A673 (cell line): ENCODE measurements at regions not wholly inside any gene's neighbourhood (a gene's known extent, or its start where the extent isn't known, plus 50 kb on each side); places are given as distances from the start of the nearest gene placed in this dataset.

Source experiments
- BruUV-seq: library from RNA; stranded (reverse); fragments of 400-500 nt; replicated peaks from 2 replicates; lab custom pipeline; 2021; lab: Mats Ljungman, UMichigan
- CTCF ChIA-PET: fragments of 300-600 bp; sonication (Branson Sonifier 250); formaldehyde crosslinking; loops from one replicate; lab custom pipeline; 2022; ENCODE audit warnings: antibody characterized with exemption; lab: Charles Lee
- POLR2A ChIA-PET: fragments of 300-600 bp; sonication (Branson Sonifier 250); formaldehyde crosslinking; loops from one replicate; lab custom pipeline; 2022; ENCODE audit warnings: antibody characterized with exemption; ENCODE audit not compliant: low non-redundant PET; lab: Charles Lee
- DNase-seq: peaks from one replicate; pipeline ENCODE4 v3.0.0-alpha.2; 2015; ENCODE audit warnings: low spot score
- H3K27ac ChIP-seq: fragments of 200-600 bp; sonication (generic); 2 replicates; pipeline ENCODE4 v1.5.1; 2016; ENCODE audit warnings: mixed run types, low read depth, mild to moderate bottlenecking, mixed read lengths, antibody characterized with exemption, low read length; ENCODE audit not compliant: poor library complexity, severe bottlenecking
- H3K27me3 ChIP-seq: fragments of 200-600 bp; sonication (generic); replicated peaks from 2 replicates; pipeline ENCODE4 v1.6.1; 2017; ENCODE audit warnings: mixed run types, low read depth, mild to moderate bottlenecking, mixed read lengths, antibody characterized with exemption, low read length; ENCODE audit not compliant: insufficient read depth, poor library complexity
- H3K36me3 ChIP-seq: fragments of 200-600 bp; sonication (generic); 2 replicates; pipeline ENCODE4 v1.6.1; 2016; ENCODE audit warnings: mixed run types, mild to moderate bottlenecking, mixed read lengths, antibody characterized with exemption, low read length; ENCODE audit not compliant: insufficient read depth, poor library complexity, severe bottlenecking
- H3K4me1 ChIP-seq: fragments of 200-600 bp; sonication (generic); 2 replicates; pipeline ENCODE4 v1.6.1; 2017; ENCODE audit warnings: mixed run types, mild to moderate bottlenecking, mixed read lengths, antibody characterized with exemption, low read length; ENCODE audit not compliant: insufficient read depth, poor library complexity, severe bottlenecking
- H3K4me3 ChIP-seq: fragments of 200-600 bp; sonication (generic); 2 replicates; pipeline ENCODE4 v1.5.1; 2016; ENCODE audit warnings: low read depth, mixed run types, mild to moderate bottlenecking, mixed read lengths, low read length; ENCODE audit not compliant: poor library complexity, severe bottlenecking
- H3K9me3 ChIP-seq: fragments of 200-600 bp; sonication (generic); 2 replicates; pipeline ENCODE4 v1.6.1; 2016; ENCODE audit warnings: mixed run types, low read depth, mild to moderate bottlenecking, mixed read lengths, antibody characterized with exemption, low read length; ENCODE audit not compliant: poor library complexity, severe bottlenecking
- EZH2 ChIP-seq: fragments of 200-600 bp; sonication (generic); IDR thresholded peaks from 2 replicates; pipeline ENCODE4 v1.6.1; 2017; ENCODE audit warnings: borderline replicate concordance, low read depth, mild to moderate bottlenecking, mixed read lengths, antibody characterized with exemption, low read length; ENCODE audit not compliant: poor library complexity, severe bottlenecking
- intact Hi-C: fragments of 100-400 bp; cut with micrococcal nuclease; formaldehyde crosslinking; loops from one replicate; pipeline ENCODE4 v1.10.0; 2022; ENCODE audit not compliant: unreplicated experiment
- TF ChIP-seq, protein P1 (sequence below): fragments of 300-800, 200-600 bp; sonication (generic); conservative IDR thresholded peaks from 2 replicates; pipeline ENCODE4 v1.5.1; 2017; ENCODE audit warnings: low read depth, mild to moderate bottlenecking, antibody characterized with exemption, low read length, moderate library complexity, mixed read lengths

- intact Hi-C loops, result no loop called here
- Histone ChIP-seq H3K36me3 (no peaks in the 10 kb centered on the region), H3K27ac (no peak overlapping the region), H3K4me3 (no peak overlapping the region), H3K9me3 (no peaks in the 10 kb centered on the region), H3K4me1 (no peaks in the 10 kb centered on the region), H3K27me3 (peaks cover 29% of the 10 kb centered on the region)
- BruUV-seq, result no TSS peak
- ChIA-PET POLR2A (no interaction called here), CTCF (interaction anchor here (0.6 to 1.2 kb wide), 2 partner anchors 137 to 141 kb away, joined by 5 to 9 read pairs; no protein-coding TSS in a partner anchor)
- no peak for TF ChIP-seq EZH2
- TF ChIP-seq, protein P1, sequence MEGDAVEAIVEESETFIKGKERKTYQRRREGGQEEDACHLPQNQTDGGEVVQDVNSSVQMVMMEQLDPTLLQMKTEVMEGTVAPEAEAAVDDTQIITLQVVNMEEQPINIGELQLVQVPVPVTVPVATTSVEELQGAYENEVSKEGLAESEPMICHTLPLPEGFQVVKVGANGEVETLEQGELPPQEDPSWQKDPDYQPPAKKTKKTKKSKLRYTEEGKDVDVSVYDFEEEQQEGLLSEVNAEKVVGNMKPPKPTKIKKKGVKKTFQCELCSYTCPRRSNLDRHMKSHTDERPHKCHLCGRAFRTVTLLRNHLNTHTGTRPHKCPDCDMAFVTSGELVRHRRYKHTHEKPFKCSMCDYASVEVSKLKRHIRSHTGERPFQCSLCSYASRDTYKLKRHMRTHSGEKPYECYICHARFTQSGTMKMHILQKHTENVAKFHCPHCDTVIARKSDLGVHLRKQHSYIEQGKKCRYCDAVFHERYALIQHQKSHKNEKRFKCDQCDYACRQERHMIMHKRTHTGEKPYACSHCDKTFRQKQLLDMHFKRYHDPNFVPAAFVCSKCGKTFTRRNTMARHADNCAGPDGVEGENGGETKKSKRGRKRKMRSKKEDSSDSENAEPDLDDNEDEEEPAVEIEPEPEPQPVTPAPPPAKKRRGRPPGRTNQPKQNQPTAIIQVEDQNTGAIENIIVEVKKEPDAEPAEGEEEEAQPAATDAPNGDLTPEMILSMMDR, result no peak
- peak; percentile 12 for DNase-seq
These were observed 60.3 kb upstream of the PPP2R3A start for GRCh38 chr3:135905058-135905724.

DNA sequence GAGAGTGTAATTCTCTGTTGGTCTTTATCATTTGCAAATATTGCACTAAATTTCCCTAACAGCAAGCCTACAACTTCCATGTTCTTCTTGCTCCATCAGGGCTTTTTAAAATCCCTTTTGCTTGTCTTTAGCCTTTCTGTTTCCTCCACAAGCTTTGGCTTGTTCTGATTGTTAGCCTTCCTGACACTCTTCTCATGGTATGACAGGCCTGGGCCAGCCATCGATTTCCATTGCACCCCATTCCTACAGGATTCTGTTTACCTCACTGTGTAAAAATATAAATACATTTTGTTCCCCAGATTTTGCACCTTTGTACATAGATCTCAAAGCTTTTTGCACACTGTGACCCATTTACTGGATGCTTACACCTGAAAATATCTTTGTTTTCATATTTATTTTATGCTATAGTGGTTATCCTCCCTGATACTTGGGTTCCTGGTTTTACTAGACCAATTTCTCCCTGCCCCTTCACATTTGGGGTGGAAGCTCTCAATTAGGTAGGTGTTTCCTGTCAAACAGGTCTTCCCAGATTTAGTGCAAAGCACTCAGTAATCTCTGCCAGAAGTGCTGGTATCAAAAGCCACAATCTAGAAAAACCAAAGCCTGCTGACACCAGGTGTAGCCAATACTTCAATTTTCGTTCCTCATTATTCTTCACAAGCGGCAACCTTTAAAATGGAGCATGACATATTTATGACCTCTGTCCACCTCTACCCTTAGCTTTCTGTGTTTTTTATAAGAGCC, 57.9 kb upstream of the PPP2R3A start:
- no peak overlapping the region for H3K27ac ChIP-seq
- DNase-seq, result no peak
- no peaks in the 10 kb centered on the region for H3K36me3 ChIP-seq
- TF ChIP-seq, protein P1, result no peak
- TF ChIP-seq EZH2, result no peak
- intact Hi-C loops, result no loop called here
- H3K4me3 ChIP-seq, result no peak overlapping the region
- H3K9me3 ChIP-seq, result no peaks in the 10 kb centered on the region
- H3K4me1 ChIP-seq, result no peaks in the 10 kb centered on the region
- no TSS peak for BruUV-seq
- H3K27me3 ChIP-seq, result peaks cover 14% of the 10 kb centered on the region
- CTCF ChIA-PET, result no interaction called here
- POLR2A ChIA-PET, result no interaction called here

- Histone ChIP-seq H3K9me3 (no peaks in the 10 kb centered on the region), H3K27ac (no peak overlapping the region), H3K27me3 (peaks cover 14% of the 10 kb centered on the region), H3K4me1 (no peaks in the 10 kb centered on the region), H3K4me3 (no peak overlapping the region), H3K36me3 (no peaks in the 10 kb centered on the region)
- CTCF ChIA-PET, result no interaction called here
- TF ChIP-seq, protein P1, result no peak
- no peak for TF ChIP-seq EZH2
- no TSS peak for BruUV-seq
- intact Hi-C loops, result no loop called here
- no peak for DNase-seq
- POLR2A ChIA-PET, result no interaction called here
These were observed 57.3 kb upstream of the PPP2R3A start for GRCh38 chr3:135908225-135908624.
